Stromal cell of bone marrow (primary cell): ENCODE measurements at regions not wholly inside any gene's neighbourhood (a gene's known extent, or its start where the extent isn't known, plus 50 kb on each side); places are given as distances from the start of the nearest gene placed in this dataset.
"Not testable (repeated sequence)": the region's sequence is repeated elsewhere in the genome, so short reads cannot be mapped to it uniquely, and the experiment has no call there.

Source experiments
- DNase-seq: peaks from one replicate; pipeline ENCODE4 v3.0.0-alpha.2; 2012; ENCODE audit warnings: low read depth

DNA sequence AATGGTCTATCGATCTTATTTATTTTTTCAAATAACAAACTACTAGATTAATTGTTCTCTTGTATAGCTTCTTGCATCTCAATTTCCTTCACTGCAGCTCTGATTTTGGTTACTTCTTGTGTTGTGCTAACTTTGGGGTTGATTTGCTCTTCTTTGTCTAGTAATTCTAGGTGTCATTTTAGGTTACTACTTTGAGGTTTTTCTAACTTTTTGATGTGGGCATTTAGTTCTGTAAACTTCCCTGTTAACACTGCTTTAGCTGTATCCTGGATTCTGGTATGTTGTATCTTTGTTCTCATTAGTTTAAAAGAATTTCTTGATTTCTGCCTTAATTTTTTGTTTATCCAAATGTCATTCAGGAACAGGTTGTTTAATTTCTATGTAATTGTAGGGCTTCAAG lies 1188.0 kb downstream of the DNAJB9 start:
- no peak for DNase-seq

DNA sequence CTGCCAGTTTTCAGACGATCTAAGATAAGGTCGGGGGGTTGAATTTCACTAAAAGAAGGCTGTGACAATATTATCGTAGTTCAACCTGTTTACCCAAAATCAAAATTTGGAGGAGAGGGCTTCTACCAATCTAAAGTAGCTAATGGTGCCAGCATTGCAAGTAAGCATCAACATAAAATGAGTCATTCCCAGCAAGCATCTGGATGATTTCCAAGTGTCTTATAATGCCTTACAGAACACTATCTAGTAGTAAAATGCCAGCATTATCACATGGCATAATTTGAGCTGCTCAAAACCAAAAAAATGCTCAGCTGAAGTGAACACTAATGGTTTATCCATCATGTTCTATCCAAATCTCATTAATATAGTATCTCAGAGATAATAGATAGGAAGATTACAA lies 1193.9 kb downstream of the DNAJB9 start:
- DNase-seq = no peak

DNA sequence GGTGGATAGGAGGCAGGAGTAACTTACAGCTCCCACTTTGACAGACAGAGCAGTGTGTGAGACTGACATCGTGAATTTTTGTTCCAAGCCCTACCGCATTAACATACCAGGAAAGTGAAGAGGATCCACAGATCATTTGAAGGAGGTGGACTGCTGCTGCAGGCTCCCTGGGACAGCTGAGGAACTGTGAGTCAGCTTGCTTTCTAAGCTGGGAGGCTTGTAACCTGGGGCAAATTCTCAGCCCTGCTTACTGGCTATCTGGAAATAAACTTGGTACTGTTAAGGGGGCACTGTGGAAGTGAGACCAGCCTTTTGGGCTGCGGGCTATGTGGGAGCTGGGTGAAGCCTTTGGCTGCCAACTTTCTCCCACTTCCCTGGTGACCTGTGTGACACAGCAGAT lies 1202.5 kb downstream of the DNAJB9 start:
- DNase-seq = no peak

DNA sequence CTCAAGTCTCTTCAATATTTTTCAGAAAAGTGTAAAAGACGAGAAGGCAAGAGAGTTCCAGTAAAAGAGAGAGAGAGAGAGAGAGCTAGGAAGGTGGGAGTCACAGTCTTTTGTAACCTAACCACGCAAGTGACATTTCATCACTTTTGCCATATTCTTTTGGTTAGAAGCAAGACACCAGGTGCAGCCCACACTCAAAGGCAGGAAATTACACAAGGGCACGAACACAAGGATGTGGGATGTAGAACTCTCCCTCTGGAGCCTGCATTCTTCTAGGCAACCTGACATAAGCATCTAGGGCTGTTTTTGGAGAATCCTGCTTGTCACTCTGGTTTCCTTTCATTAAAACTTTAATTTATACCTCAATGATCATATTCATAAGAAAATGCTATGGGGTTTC lies 1213.1 kb downstream of the DNAJB9 start:
- DNase-seq = no peak

DNA sequence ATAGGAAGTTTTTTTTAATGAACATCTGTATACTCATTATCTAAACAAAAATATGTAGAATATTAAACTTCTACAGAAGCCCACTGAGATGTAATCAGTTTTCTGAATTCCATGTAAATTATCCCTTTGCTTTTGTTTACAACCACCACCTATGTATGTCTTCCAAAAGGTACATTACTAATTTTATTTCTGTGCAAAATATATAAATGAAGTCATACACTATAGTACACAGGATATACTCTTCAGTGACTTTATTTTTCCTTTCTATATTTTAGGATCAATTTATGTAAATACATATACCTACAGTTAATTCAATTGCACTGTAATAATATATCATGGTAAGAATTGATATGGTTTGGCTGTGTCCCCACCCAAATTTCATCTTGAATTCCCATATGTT lies 1236.9 kb downstream of the DNAJB9 start:
- DNase-seq = no peak

DNA sequence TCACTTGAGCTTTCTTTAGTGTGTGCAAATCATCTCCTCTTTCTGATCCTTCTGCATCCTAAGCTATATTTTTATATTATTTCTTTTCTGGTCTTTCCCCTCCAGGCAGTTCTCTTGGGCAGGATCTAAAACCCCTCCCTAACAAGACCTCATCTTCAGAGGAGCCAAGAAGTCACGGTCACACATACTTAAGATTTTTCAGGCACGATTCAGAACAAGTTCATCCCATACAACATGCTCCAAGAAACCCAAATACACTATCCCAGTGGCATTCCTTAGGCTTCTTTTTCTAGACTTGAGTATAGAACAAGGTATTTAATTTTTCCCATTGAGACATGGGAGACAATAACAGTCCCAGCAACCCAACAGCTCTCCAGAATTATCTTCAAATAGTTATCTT lies 1251.5 kb downstream of the DNAJB9 start:
- no peak for DNase-seq

DNA sequence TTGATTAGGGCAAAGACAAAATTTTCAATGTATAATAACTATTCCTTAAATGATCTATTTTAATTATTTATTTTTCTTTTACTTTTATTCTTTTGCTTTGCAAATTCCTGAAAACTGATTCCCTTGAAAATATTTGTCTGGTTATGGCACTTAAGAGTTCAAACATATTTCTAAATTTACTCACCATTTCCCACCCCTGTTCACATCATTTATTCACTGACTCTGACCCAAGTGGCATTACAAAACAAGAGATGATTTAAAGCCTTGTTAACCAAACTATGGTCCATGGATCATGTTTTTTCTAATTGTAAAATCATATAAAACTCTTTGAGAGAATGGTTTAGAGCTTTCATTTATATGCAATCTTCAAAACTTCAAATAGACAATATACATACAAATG lies 1256.1 kb upstream of the LRRN3 start:
- no peak for DNase-seq

DNA sequence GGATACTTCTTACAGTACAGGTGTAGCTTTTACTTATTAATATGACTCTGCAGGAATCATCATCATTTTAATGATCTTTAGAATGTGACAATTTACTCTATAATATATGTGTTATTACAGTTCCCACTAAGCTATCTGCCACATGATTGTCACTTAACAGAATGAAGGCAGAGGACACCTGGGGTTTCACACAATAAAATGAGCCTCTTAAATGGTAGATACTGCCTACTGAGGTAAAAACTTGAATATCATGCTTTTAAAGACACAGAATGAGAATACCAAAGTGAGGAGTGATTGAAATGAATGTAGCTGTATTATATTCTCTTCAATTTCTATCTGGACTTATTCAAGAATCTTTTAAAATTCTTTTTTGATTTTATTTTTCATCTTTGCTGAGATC lies 1255.3 kb upstream of the LRRN3 start:
- no peak for DNase-seq

DNA sequence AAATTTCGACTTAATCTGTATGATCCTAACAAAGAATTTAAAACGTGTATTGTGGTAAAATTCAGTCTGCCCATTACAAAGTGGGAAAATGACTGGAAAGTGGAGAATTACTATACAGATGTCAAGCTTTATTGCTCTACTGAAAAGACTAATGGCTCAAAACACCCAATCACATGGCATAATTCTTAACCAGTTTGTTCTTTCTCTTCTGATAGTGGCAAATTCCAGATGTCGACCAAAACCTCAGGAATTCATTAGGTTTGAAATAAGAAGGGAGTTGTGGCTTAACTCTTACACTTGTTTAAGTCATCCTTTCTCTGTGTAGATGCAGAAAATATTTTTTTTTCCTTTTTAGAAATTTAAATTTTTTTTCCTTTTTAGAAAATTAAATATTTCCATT lies 1254.9 kb upstream of the LRRN3 start:
- DNase-seq = no peak

DNA sequence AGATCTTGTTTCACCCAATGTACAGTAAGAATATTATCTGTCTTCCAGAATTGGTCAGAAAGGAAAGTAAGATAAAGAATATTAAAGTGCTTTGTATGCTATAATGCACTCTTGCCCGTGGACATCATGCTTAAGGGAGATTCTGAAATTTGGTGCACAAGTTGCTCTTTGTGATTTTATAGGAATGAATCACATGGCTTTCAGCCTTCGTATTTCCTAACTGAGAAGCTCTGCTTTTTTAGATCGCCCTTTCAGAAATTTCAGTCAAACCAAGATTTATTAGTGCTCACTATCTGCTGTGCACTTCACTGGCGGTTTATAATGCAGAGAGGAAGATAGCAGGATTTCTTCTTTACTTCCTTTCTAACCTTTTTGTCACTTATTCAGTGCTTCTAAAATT lies 1248.5 kb upstream of the LRRN3 start:
- DNase-seq = no peak

DNA sequence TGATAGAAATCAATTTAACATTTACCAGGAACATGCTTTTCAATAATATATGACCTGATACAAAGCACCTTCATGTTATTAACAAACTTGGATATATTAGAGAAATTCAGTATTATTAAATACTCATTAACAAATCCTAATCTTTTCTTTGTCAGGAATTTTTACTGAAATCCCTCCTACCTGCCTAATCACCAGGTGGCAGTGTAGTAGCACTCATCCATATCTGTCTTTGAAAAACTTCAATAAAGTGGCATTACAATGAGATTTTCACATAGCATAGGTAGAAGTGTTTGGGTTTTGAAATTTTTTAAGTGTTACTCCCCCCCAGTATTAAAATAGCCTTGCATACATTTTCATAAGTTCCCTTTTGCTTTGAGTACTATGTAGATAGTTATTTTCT lies 1246.6 kb upstream of the LRRN3 start:
- DNase-seq = no peak

DNA sequence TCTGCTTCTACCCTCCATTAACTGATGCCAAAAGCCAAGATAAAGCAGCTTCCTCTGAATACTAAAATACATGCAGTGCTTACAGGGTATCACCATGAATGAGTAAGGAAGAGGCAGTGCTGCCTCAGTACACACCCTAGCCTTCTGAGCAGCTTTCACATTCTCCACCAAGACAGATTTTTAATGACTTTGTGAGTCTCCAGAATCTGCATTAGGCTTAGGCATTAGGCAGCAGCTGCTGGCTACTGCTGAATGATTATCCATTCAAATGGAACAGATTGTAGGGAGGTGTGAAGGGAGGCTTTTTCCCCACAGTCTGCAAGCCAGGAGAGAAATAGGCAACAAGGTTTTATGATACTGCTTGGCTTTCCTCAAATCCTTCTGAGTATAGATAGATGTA lies 1226.7 kb upstream of the LRRN3 start:
- no peak for DNase-seq

DNA sequence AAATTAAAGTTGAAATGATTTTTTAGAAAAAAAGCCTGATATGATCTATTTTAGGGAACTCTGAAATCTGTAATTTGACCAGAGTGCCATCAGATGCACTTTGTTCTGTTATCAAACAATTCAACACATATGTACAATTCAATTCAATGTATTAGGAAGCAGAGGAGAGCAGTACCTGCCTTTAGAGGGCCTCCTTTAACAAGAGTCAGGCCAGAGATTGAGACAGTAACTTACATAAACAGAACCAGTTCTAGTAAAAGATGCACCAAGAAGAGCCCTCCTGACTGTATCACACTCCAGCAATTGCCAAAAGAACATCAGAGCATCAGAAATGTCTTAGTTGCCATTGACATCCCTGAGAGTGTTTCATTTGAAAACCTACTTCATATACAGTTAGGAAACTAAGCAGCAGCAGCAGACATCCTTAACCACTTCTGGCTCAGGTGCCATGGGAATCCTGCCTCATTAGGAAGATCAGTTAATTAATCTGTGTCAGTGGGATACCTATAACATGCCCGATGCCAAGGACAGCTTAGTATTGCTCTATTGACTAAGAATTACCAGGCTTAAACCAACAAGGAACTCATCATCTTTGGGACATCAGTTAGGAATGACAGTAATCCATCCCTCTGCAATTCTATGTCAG lies 1222.6 kb upstream of the LRRN3 start:
- DNase-seq = no peak

DNA sequence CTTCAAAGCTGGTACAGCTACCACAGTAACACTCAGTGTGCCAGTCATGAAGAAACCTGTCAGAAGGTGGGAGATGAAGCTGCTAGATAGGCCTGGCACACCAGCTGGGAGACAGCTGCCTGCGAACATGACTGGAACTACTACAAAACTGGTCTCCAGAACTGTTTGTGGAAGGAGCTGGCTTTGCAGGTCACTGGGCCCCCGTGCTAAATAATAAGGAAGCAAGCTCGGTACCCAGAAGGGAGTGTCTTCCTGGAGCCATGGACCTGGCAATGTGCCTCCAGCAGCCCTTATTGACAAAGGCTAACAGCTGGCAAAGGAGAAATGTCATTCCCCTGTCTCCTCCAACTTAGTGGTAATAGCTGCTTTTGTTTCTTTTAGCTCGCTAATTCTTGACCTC lies 1217.6 kb upstream of the LRRN3 start:
- DNase-seq = no peak

DNA sequence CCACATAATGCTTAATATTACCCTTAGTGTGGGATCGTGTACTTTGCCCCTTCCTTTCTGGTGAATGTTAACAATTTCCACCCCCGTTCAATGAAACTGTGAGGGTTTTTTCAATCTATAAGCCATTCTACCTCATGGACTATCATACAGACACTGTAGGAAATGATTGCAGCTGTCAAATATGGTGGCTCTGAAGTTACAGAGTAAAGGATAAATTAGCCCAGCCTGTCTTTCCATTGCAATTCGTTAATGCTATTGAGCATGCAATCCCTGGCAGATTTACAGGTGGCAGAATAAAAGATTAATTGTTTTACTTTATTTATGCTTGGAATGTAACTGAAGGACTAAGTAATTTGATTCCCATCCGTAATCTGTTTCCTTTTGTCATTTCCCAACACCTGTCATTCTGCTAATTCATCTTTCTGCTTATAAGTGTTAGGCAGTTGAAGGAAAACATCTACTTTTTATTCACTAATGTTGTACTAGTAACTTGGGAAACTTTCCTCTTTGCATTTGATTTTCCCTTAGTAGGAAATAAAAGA lies 1211.6 kb upstream of the LRRN3 start:
- no peak for DNase-seq

DNA sequence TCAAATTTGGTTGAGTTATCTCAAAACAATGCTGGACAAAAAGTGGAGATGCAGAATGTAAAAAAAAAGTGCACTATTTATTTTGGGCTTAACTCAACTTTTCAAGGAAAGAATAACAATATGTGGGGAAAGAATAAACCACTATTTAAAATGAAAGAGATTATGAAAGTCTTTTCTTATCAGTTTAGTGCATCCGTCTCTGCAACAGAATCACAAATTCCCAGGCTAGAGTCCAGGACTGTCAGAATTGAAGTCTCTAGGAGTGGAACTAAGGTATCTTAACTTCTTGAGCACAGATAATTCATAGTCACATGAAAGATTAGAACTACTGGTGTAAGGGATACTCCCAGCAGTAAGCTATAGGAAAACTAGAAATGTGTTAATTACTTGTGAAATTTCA lies 1200.3 kb upstream of the LRRN3 start:
- DNase-seq = no peak

DNA sequence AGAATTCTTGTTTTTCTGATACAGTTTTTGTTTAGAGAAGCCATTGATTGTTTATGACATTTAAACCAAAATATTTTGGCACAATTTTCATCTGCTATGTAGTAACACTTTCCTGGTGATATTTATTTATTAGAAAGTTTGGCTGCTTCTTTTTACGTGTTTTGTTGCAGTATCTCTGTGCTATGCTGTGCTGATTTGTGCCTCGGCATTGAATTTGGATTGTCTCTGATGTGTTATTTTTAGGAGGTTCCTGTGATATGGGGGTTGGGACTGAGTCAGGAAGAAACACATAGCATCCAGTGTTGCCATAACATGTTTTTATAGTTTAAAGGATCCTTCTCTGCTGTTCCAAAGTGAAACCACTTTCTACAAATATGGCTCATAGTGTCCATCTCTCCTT lies 1197.7 kb upstream of the LRRN3 start:
- DNase-seq = no peak

DNA sequence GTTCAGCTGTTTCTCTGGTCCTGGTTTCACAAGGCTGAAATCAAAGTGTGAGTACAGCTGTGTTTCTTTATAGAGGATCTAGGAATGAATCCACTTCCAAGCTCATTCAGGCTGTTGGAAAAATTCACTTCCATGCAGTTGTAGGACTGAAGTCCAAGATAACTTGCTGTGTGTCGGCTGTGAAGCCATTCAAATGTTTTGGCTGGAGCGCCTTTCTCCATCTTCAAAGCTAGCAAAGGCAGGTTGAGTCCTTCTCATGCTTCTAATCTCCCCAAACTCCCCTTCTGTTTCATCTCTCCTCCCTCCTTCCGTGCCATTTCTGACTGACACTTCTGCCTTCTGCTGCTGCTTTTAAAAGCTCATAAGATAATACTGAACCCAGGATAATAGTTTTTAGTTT lies 1195.4 kb upstream of the LRRN3 start:
- no peak for DNase-seq

DNA sequence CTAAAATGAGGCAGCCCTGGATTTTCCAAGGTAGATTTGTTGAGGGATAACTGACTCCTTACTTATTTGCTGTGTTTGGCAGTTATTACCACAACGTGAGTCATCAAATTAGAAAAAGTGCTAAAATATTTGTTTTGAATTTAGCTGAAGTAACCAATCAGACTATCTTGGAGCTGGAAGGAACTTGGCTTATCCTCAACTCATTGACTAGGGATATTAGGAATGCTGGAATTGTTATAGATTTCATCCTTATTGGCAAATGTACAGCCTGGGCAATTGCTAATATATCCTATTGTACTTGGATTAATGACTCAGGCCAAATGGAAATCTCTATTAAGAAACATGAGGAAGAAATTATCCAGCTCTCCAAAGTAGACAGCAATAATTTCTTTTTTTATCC lies 1189.0 kb upstream of the LRRN3 start:
- no peak for DNase-seq

DNA sequence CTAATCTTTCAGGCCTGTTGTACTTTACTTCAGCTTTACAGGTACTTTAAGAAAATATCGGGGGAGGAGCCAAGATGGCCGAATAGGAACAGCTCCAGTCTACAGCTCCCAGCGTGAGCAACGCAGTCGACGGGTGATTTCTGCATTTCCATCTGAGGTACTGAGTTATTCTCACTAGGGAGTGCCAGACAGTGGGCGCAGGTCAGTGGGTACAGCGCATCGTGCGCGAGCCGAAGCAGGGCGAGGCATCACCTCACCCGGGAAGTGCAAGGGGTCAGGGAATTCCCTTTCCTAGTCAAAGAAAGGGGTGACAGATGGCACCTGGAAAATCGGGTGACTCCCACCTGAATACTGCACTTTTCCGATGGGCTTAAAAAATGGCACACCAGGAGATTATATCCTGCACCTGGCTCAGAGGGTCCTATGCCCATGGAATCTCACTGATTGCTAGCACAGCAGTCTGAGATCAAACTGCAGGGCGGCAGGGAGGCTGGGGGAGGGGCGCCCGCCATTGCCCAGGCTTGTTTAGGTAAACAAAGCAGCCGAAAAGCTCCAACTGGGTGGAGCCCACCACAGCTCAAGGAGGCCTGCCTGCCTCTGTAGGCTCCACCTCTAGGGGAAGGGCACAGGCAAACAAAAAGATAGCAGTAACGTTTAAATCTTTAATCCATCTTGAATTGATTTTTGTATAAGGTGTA lies 1185.4 kb upstream of the LRRN3 start:
- not testable (repeated sequence) for DNase-seq

DNA sequence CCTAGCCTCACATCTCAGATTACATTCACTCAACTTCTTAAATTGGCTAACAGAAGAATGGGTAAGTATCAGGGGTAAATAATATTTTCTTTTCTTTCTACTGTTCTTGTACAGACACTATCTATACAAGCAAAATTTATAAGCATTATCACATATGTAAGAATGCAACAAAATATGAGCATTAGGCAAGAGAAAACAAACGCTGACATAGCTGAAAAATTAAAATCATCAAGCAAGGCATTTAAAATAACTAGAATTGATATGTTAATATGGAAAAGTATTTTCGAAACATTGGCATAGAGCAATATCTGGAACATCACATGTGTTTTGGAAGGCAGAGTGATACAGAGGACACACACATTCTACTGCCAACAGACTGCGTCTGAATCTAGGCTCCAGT lies 1175.3 kb upstream of the LRRN3 start:
- DNase-seq = no peak

DNA sequence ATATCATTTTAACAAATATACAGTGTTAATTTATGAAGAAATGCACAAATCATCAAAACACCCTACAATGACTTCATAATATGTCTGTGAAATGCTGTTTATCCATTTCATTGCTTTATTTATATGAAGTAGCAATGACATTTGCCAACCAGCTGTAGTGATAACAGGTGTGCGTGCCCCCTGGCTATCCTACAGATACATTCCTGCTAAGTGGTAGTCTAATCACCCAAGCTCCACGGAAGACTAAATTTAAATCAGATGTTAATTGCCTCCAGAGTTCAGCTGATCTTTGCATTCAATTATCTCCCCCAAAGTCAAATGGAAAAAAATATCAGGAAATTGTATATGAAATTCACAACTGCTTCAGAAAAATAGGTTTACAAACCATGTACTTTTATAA lies 1164.2 kb upstream of the LRRN3 start:
- DNase-seq = no peak

DNA sequence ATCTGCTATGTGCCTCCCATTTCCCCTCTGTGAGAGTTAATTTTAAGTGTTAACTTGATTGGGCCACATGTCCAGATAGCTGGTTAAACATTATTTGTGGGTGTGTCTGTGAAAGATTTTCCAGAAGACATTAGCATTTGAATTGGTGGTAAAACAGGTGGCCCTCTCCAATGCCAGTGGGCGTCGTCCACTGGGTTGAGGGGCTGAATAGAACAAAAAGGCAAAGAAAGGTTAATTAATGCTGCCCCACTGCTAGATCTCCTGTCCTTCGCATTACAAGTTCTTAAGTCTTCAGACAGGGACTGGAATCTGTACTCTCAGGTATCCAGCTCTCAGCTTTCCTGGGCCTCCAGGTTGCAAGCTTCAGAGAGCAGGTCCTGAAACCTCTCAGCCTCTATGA lies 1160.9 kb upstream of the LRRN3 start:
- DNase-seq = no peak

DNA sequence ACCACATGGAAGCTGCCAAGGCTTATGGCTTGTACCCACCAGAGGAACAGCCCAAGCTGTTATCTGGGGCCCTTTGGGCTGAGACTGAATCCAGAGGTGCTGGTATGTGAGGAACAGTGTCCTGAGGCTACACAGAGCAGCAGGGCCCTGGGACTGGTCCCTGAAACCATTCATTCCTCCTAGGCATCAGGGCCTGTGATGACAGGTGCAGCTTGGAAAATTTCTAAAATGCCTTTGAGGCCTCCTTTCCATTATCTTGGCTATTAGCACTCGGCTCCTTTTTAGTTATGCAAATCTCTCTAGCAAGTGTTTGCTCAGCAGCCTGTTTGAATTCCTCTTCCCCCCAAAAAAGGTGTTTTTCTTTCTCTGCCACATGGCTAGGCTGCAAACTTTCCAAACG lies 1151.7 kb upstream of the LRRN3 start:
- DNase-seq = no peak
